SK-N-SH treated with all-trans-retinoic acid at 6 μM for 48 hours (cell line): ENCODE measurements at regions not wholly inside any gene's neighbourhood (a gene's known extent, or its start where the extent isn't known, plus 50 kb on each side); places are given as distances from the start of the nearest gene placed in this dataset.

Experiments used
- ARNTL ChIP-seq: fragments of 450-650 bp; formaldehyde crosslinking; IDR thresholded peaks from 2 replicates; pipeline ENCODE4 v1.5.0; 2020; ENCODE audit warnings: low read depth, mild to moderate bottlenecking, moderate library complexity, borderline replicate concordance
- BACH2 ChIP-seq: fragments of 250-450 bp; sonication (Bioruptor Pico); IDR thresholded peaks from 2 replicates; pipeline ENCODE4 v1.9.0; 2021; ENCODE audit warnings: mild to moderate bottlenecking, borderline replicate concordance
- CREB5 ChIP-seq: fragments of 250-450 bp; sonication (Bioruptor Pico); IDR thresholded peaks from 2 replicates; pipeline ENCODE4 v1.5.1; 2020; ENCODE audit warnings: low read depth, mild to moderate bottlenecking, moderate library complexity
- CSDC2 ChIP-seq: fragments of 250-450 bp; sonication (Bioruptor Pico); IDR thresholded peaks from 2 replicates; pipeline ENCODE4 v1.5.0; 2020; ENCODE audit warnings: mild to moderate bottlenecking, moderate library complexity
- CSRNP3 ChIP-seq: fragments of 250-450 bp; sonication (Bioruptor Pico); IDR thresholded peaks from 2 replicates; pipeline ENCODE4 v1.5.1; 2021; ENCODE audit warnings: mild to moderate bottlenecking, moderate library complexity
- GLIS3 ChIP-seq: fragments of 250-450 bp; sonication (Bioruptor Pico); IDR thresholded peaks from 2 replicates; pipeline ENCODE4 v1.5.0; 2020; ENCODE audit warnings: mild to moderate bottlenecking, moderate library complexity
- PATZ1 ChIP-seq: fragments of 250-450 bp; sonication (Bioruptor Pico); IDR thresholded peaks from 2 replicates; pipeline ENCODE4 v1.8.0; 2020; ENCODE audit warnings: mild to moderate bottlenecking, moderate library complexity, borderline replicate concordance
- RARB ChIP-seq: fragments of 250-450 bp; sonication (Bioruptor Pico); IDR thresholded peaks from 2 replicates; pipeline ENCODE4 v1.8.0; 2021; ENCODE audit warnings: mild to moderate bottlenecking, moderate library complexity
- SNAI2 ChIP-seq: fragments of 250-450 bp; sonication (Bioruptor Pico); IDR thresholded peaks from 2 replicates; pipeline ENCODE4 v1.5.0; 2020; ENCODE audit warnings: mild to moderate bottlenecking, moderate library complexity
- TOX ChIP-seq: fragments of 250-450 bp; sonication (Bioruptor Pico); IDR thresholded peaks from 2 replicates; pipeline ENCODE4 v1.8.0; 2021; ENCODE audit warnings: mild to moderate bottlenecking, moderate library complexity, borderline replicate concordance
- ZFP3 ChIP-seq: fragments of 250-450 bp; sonication (Bioruptor Pico); IDR thresholded peaks from 2 replicates; pipeline ENCODE4 v1.5.0; 2020; ENCODE audit warnings: mild to moderate bottlenecking, moderate library complexity
- ZNF565 ChIP-seq: fragments of 450-650 bp; formaldehyde crosslinking; conservative IDR thresholded peaks from 2 replicates; pipeline ENCODE4 v1.5.0; 2020; ENCODE audit warnings: low read depth, mild to moderate bottlenecking, moderate library complexity
- ZNF70 ChIP-seq: fragments of 450-650 bp; formaldehyde crosslinking; IDR thresholded peaks from 2 replicates; pipeline ENCODE4 v1.5.0; 2020; ENCODE audit warnings: mild to moderate bottlenecking, moderate library complexity
- ZNF8 ChIP-seq: fragments of 450-650 bp; formaldehyde crosslinking; IDR thresholded peaks from 2 replicates; pipeline ENCODE4 v1.5.0; 2020; ENCODE audit warnings: mild to moderate bottlenecking, moderate library complexity

GRCh38 chr10:117609095-117609795, 66.7 kb downstream of the EMX2 start:
- TF ChIP-seq GLIS3 (CRISPR knock-in tag) (no peak), SNAI2 (CRISPR knock-in tag) (no peak), RARB (no peak), PATZ1 (CRISPR knock-in tag) (no peak), BACH2 (CRISPR knock-in tag) (no peak), ARNTL (CRISPR knock-in tag) (no peak), ZFP3 (CRISPR knock-in tag) (no peak), CREB5 (CRISPR knock-in tag) (no peak), CSDC2 (CRISPR knock-in tag) (no peak), CSRNP3 (no peak), ZNF8 (CRISPR knock-in tag) (no peak), ZNF565 (CRISPR knock-in tag) (no peak), ZNF70 (CRISPR knock-in tag) (no peak), TOX (CRISPR knock-in tag) (no peak)
